HG03521 (cell line): ENCODE measurements at regions not wholly inside any gene's neighbourhood (a gene's known extent, or its start where the extent isn't known, plus 50 kb on each side); places are given as distances from the start of the nearest gene placed in this dataset.

Source experiments
- ATAC-seq: cut with Tn5 transposase; IDR thresholded peaks from one replicate; pipeline ENCODE4 v1.9.1; 2021; ENCODE audit warnings: mild to moderate bottlenecking, moderate library complexity; ENCODE audit not compliant: unreplicated experiment

GRCh38 chr22:46052801-46053562 is 76.0 kb upstream of the WNT7B start:
- no peak for ATAC-seq

GRCh38 chr22:46053563-46054090 is 76.7 kb upstream of the WNT7B start:
- ATAC-seq, result no peak

GRCh38 chr22:46054091-46055073 is 77.4 kb upstream of the WNT7B start:
- no peak for ATAC-seq

- no peak for ATAC-seq
These were observed 78.4 kb upstream of the WNT7B start for GRCh38 chr22:46055181-46055875.

GRCh38 chr22:46055911-46056545 is 79.1 kb upstream of the WNT7B start:
- ATAC-seq, result no peak

GRCh38 chr22:46056546-46057245 is 79.7 kb upstream of the WNT7B start:
- ATAC-seq, result no peak

GRCh38 chr22:46057246-46058090 is 80.5 kb upstream of the WNT7B start:
- no peak for ATAC-seq

GRCh38 chr22:46058091-46058420 is 81.1 kb upstream of the WNT7B start:
- no peak for ATAC-seq

GRCh38 chr22:46058591-46059519 is 81.9 kb upstream of the WNT7B start:
- no peak for ATAC-seq

- no peak for ATAC-seq
These were observed 83.5 kb upstream of the WNT7B start for GRCh38 chr22:46060292-46061123.

GRCh38 chr22:46061124-46061500 is 84.2 kb upstream of the WNT7B start:
- no peak for ATAC-seq

- no peak for ATAC-seq
These were observed 84.7 kb upstream of the WNT7B start for GRCh38 chr22:46061501-46062231.

- no peak for ATAC-seq
These were observed 85.3 kb upstream of the WNT7B start for GRCh38 chr22:46062232-46062615.

GRCh38 chr22:46062971-46063631 is 86.1 kb upstream of the WNT7B start:
- ATAC-seq, result no peak

- no peak for ATAC-seq
These were observed 86.5 kb upstream of the PPARA start for GRCh38 chr22:46063846-46064227.
